MM.1S (cell line): ENCODE measurements at regions not wholly inside any gene's neighbourhood (a gene's known extent, or its start where the extent isn't known, plus 50 kb on each side); places are given as distances from the start of the nearest gene placed in this dataset.

Source experiments
- EZH2 ChIP-seq: fragments of 300-600 bp; sonication (generic); optimal IDR thresholded peaks from 2 replicates; pipeline ENCODE3; 2017; ENCODE audit warnings: low read depth, mild to moderate bottlenecking, antibody characterized with exemption, low read length, mixed read lengths
- TF ChIP-seq, protein P1 (sequence below): fragments of 300-600 bp; sonication (generic); IDR thresholded peaks from 2 replicates; pipeline ENCODE4 v1.5.1; 2016; ENCODE audit warnings: antibody characterized with exemption, low read length, mixed read lengths

- no peak for TF ChIP-seq EZH2
- TF ChIP-seq, protein P1, sequence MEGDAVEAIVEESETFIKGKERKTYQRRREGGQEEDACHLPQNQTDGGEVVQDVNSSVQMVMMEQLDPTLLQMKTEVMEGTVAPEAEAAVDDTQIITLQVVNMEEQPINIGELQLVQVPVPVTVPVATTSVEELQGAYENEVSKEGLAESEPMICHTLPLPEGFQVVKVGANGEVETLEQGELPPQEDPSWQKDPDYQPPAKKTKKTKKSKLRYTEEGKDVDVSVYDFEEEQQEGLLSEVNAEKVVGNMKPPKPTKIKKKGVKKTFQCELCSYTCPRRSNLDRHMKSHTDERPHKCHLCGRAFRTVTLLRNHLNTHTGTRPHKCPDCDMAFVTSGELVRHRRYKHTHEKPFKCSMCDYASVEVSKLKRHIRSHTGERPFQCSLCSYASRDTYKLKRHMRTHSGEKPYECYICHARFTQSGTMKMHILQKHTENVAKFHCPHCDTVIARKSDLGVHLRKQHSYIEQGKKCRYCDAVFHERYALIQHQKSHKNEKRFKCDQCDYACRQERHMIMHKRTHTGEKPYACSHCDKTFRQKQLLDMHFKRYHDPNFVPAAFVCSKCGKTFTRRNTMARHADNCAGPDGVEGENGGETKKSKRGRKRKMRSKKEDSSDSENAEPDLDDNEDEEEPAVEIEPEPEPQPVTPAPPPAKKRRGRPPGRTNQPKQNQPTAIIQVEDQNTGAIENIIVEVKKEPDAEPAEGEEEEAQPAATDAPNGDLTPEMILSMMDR = no peak
Observed at GRCh38 chr3:187491371-187491770, 123.2 kb downstream of the RTP4 start.
